ENCODE measurements at regions not wholly inside any gene's neighbourhood (a gene's known extent, or its start where the extent isn't known, plus 50 kb on each side); places are given as distances from the start of the nearest gene placed in this dataset.

- Histone ChIP-seq H4K20me1 (no peaks in the 10 kb centered on the region), H3K27me3 (no peaks in the 10 kb centered on the region), H3K4me1 (peaks cover 21% of the 10 kb centered on the region), H3K9ac (no peak overlapping the region), H3K4me2 (no peak overlapping the region), H3K4me3 (no peak overlapping the region), H3K27ac (no peak overlapping the region), H3K9me3 (peaks cover 13% of the 10 kb centered on the region), H3K36me3 (no peaks in the 10 kb centered on the region)
- no peak for TF ChIP-seq Cebpa-rat (IDR thresholded peaks at IDR 0.05)
Observed at GRCh38 chr9:88792502-88792901, 198.8 kb upstream of the S1PR3 start.

- Histone ChIP-seq H3K9ac (peak overlapping the region; percentile 35; the same call in 1 of the 2 replicates), H3K36me3 (no peaks in the 10 kb centered on the region), H3K4me3 (no peak overlapping the region), H3K4me2 (peak overlapping the region; percentile 73), H3K27ac (peak overlapping the region; percentile 25), H4K20me1 (no peaks in the 10 kb centered on the region), H3K9me3 (peaks cover 13% of the 10 kb centered on the region), H3K4me1 (peaks cover 20% of the 10 kb centered on the region), H3K27me3 (no peaks in the 10 kb centered on the region)
- TF ChIP-seq Cebpa-rat (IDR thresholded peaks at IDR 0.05) = no peak
Observed at GRCh38 chr9:88794100-88794499, 197.2 kb upstream of the S1PR3 start.

DNA sequence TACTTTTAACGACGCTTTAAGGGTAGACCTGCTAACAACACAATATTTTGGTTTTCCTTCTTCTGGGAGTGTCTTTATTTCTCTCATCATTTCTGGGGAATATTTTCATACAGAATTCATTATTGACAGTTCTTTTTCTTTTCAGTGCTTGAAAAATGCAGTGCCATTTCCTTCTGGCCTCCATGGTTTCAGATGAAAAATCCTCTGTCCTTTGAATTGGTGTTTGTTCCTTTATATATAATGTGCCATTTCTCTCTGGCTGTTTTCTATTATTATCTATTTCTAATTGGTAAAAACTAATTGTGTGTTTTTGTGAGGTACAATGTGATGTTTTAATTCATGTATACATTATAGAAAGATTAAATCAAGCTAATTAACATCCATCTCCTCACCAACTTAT lies 194.3 kb upstream of the S1PR3 start:
- Histone ChIP-seq H4K20me1 (no peaks in the 10 kb centered on the region), H3K27me3 (no peaks in the 10 kb centered on the region), H3K4me1 (peaks cover 12% of the 10 kb centered on the region), H3K27ac (no peak overlapping the region), H3K4me3 (no peak overlapping the region), H3K9ac (no peak overlapping the region), H3K9me3 (peaks cover 13% of the 10 kb centered on the region), H3K36me3 (no peaks in the 10 kb centered on the region), H3K4me2 (no peak overlapping the region)
- no peak for TF ChIP-seq Cebpa-rat (IDR thresholded peaks at IDR 0.05)

DNA sequence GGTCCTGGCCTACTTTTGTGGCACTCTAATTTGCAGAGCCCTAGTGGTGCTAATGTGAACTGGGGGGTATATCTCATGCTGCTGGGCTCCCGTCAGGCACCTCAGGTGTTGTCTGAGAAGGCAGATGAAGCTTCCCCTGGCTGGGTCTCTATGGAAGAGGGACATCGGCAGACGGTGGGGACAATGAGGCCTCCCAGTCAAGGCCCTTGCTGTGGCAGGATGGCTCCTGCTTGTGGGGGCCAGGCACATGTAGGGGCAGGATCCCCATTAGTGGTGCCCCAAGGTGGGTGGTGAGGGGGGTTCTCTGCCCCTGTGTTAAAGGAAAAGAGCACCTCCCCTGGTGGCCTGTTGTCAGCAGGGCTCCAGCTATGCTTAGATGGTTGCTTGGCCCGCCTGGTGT lies 192.8 kb upstream of the S1PR3 start:
- Histone ChIP-seq H3K9me3 (peaks cover 21% of the 10 kb centered on the region), H3K4me1 (peaks cover 12% of the 10 kb centered on the region), H3K9ac (no peak overlapping the region), H4K20me1 (no peaks in the 10 kb centered on the region), H3K27me3 (no peaks in the 10 kb centered on the region), H3K27ac (no peak overlapping the region), H3K4me3 (no peak overlapping the region), H3K4me2 (no peak overlapping the region), H3K36me3 (no peaks in the 10 kb centered on the region)
- TF ChIP-seq Cebpa-rat (IDR thresholded peaks at IDR 0.05) = no peak

- Histone ChIP-seq H3K27me3 (no peaks in the 10 kb centered on the region), H3K4me3 (no peak overlapping the region), H3K9ac (no peak overlapping the region), H3K4me1 (no peaks in the 10 kb centered on the region), H3K36me3 (no peaks in the 10 kb centered on the region), H3K4me2 (no peak overlapping the region), H3K27ac (no peak overlapping the region), H3K9me3 (peaks cover 21% of the 10 kb centered on the region), H4K20me1 (no peaks in the 10 kb centered on the region)
- TF ChIP-seq Cebpa-rat (IDR thresholded peaks at IDR 0.05) = no peak
Observed at GRCh38 chr9:88799541-88800328, 191.5 kb upstream of the S1PR3 start.

DNA sequence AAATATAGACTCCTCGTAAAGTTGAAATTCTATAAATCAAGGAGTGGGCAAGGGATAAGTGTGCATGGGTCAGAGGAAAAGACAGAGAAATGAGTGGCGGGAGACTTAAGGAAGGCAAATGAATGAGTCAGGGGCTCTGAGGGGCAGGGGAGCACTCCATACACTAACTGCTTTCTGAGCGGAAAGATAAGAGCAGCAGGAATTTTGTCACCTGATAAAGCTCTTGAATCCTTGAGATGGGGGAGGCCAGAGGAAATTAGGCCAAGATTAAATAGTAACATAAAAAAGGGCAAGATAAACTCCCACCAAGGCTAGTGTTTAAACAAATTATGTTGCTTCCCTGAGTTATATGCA lies 191.0 kb upstream of the S1PR3 start:
- no peak for TF ChIP-seq Cebpa-rat (IDR thresholded peaks at IDR 0.05)
- no peaks in the 10 kb centered on the region for H3K36me3 ChIP-seq
- H3K9me3 ChIP-seq = peaks cover 18% of the 10 kb centered on the region
- no peak overlapping the region for H3K4me3 ChIP-seq
- no peak overlapping the region for H3K4me2 ChIP-seq
- no peaks in the 10 kb centered on the region for H3K27me3 ChIP-seq
- H3K9ac ChIP-seq = no peak overlapping the region
- no peak overlapping the region for H3K27ac ChIP-seq
- no peaks in the 10 kb centered on the region for H4K20me1 ChIP-seq
- H3K4me1 ChIP-seq = no peaks in the 10 kb centered on the region

DNA sequence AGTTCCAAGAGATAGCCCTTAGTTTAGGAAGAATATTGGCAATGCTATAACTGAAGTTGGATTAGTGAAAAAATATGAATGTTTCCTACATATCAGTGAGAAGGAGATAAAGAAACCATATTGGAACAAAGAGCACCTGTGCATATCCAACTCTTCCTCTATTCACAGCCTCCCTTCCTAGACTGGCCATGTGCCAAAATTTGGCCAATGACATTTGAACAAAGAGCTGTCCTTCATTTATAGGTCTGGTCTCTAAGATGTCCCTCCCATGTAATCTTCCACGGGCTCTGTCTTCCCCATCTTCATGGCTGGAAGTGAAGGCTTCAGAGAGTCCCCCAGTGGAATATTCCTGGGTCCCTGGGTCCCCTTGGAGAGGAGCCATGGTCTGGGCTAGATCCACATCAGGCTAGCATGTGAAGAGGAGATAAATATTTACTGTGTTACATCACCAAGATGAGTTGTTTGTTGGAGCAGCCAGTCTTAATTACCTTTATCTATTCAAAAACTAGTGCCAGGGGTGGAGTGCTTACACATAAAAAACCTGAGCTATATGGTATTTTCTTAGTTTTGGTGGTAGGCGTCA lies 190.0 kb upstream of the S1PR3 start:
- no peaks in the 10 kb centered on the region for H4K20me1 ChIP-seq
- H3K27me3 ChIP-seq = no peaks in the 10 kb centered on the region
- H3K4me3 ChIP-seq = no peak overlapping the region
- H3K9me3 ChIP-seq = peaks cover 11% of the 10 kb centered on the region
- no peak overlapping the region for H3K9ac ChIP-seq
- no peak overlapping the region for H3K4me2 ChIP-seq
- no peaks in the 10 kb centered on the region for H3K4me1 ChIP-seq
- H3K27ac ChIP-seq = no peak overlapping the region
- H3K36me3 ChIP-seq = no peaks in the 10 kb centered on the region
- no peak for TF ChIP-seq Cebpa-rat (IDR thresholded peaks at IDR 0.05)

GRCh38 chr9:88802533-88802932 lies 188.7 kb upstream of the S1PR3 start:
- no peak overlapping the region for H3K4me3 ChIP-seq
- peaks cover 11% of the 10 kb centered on the region; the same call in 1 of the 2 replicates for H3K9me3 ChIP-seq
- no peaks in the 10 kb centered on the region for H3K27me3 ChIP-seq
- H3K4me1 ChIP-seq = no peaks in the 10 kb centered on the region
- H3K36me3 ChIP-seq = no peaks in the 10 kb centered on the region
- no peak overlapping the region for H3K27ac ChIP-seq
- no peak overlapping the region for H3K4me2 ChIP-seq
- no peak for TF ChIP-seq Cebpa-rat (IDR thresholded peaks at IDR 0.05)
- H4K20me1 ChIP-seq = no peaks in the 10 kb centered on the region
- no peak overlapping the region for H3K9ac ChIP-seq

- TF ChIP-seq Cebpa-rat (IDR thresholded peaks at IDR 0.05) = no peak
- Histone ChIP-seq H3K9me3 (peaks cover 11% of the 10 kb centered on the region; the same call in 1 of the 2 replicates), H3K36me3 (no peaks in the 10 kb centered on the region), H3K27me3 (no peaks in the 10 kb centered on the region), H3K9ac (no peak overlapping the region), H3K27ac (no peak overlapping the region), H4K20me1 (no peaks in the 10 kb centered on the region), H3K4me3 (no peak overlapping the region), H3K4me1 (no peaks in the 10 kb centered on the region), H3K4me2 (no peak overlapping the region)
Observed at GRCh38 chr9:88803546-88804253, 187.6 kb upstream of the S1PR3 start.

DNA sequence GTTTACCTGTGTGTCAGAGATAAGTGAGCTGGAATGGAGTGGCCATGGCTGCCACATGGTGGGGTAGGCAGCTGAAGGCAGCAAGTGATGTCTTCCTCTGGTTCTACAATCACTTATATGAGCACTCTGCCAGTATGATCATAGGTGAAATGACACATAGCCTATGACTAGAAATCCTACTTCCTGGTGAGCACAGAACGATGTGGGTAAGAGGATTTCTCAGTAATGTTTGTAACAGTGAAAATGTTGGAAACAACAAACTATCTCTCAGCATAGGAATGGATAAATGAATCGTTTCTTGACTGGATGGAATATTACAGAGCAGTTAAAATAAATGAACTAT lies 187.0 kb upstream of the S1PR3 start:
- Histone ChIP-seq H3K4me1 (no peaks in the 10 kb centered on the region), H3K27me3 (no peaks in the 10 kb centered on the region), H3K36me3 (no peaks in the 10 kb centered on the region), H3K27ac (no peak overlapping the region), H3K9ac (no peak overlapping the region), H3K4me3 (no peak overlapping the region), H3K4me2 (no peak overlapping the region), H3K9me3 (peaks cover 11% of the 10 kb centered on the region; the same call in 1 of the 2 replicates), H4K20me1 (no peaks in the 10 kb centered on the region)
- no peak for TF ChIP-seq Cebpa-rat (IDR thresholded peaks at IDR 0.05)
